OCI-LY1 (cell line): ENCODE measurements at regions not wholly inside any gene's neighbourhood (a gene's known extent, or its start where the extent isn't known, plus 50 kb on each side); places are given as distances from the start of the nearest gene placed in this dataset.

Experiments used
- H2AFZ ChIP-seq: fragments of 200-600 bp; sonication (generic), shearing (Covaris generic); 2 replicates; pipeline ENCODE4 v1.6.0; 2014; ENCODE audit warnings: antibody characterized with exemption, mild to moderate bottlenecking, low read length
- H3F3A ChIP-seq: fragments of 200-600 bp; sonication (generic), shearing (Covaris generic); 2 replicates; pipeline ENCODE4 v1.6.0; 2014; ENCODE audit warnings: mild to moderate bottlenecking, antibody characterized with exemption, low read length, moderate library complexity; ENCODE audit not compliant: insufficient read depth
- H3K27ac ChIP-seq: fragments of 200-600 bp; sonication (generic); 2 replicates; pipeline ENCODE4 v1.5.1; 2014; ENCODE audit warnings: low read length, mixed run types, mild to moderate bottlenecking, low read depth; ENCODE audit not compliant: poor library complexity, severe bottlenecking
- H3K27me3 ChIP-seq: fragments of 200-600 bp; sonication (generic); 2 replicates; pipeline ENCODE4 v1.6.0; 2014; ENCODE audit warnings: antibody characterized with exemption, mild to moderate bottlenecking, low read length, moderate library complexity; ENCODE audit not compliant: insufficient read depth
- H3K36me3 ChIP-seq: fragments of 200-600 bp; sonication (generic); 2 replicates; pipeline ENCODE4 v1.6.1; 2014; ENCODE audit warnings: mild to moderate bottlenecking, antibody characterized with exemption, low read length, moderate library complexity, mixed read lengths; ENCODE audit not compliant: insufficient read depth
- H3K4me1 ChIP-seq: fragments of 200-600 bp; sonication (generic); 2 replicates; pipeline ENCODE4 v1.5.1; 2014; ENCODE audit warnings: mild to moderate bottlenecking, low read length, moderate library complexity; ENCODE audit not compliant: insufficient read depth, severe bottlenecking
- H3K4me2 ChIP-seq: fragments of 200-600 bp; sonication (generic), shearing (Covaris generic); 2 replicates; pipeline ENCODE4 v1.6.1; 2014; ENCODE audit warnings: low read length
- H3K4me3 ChIP-seq: fragments of 200-600 bp; sonication (generic); 2 replicates; pipeline ENCODE4 v1.5.1; 2014; ENCODE audit warnings: low read length, low read depth, mild to moderate bottlenecking, mixed read lengths; ENCODE audit not compliant: poor library complexity, severe bottlenecking
- H3K79me2 ChIP-seq: fragments of 200-600 bp; shearing (Covaris generic); 2 replicates; pipeline ENCODE4 v1.6.1; 2016; ENCODE audit warnings: mixed run types, low read length, mixed read lengths; ENCODE audit not compliant: insufficient read depth
- H3K9ac ChIP-seq: fragments of 200-600 bp; sonication (generic), shearing (Covaris generic); 2 replicates; pipeline ENCODE4 v1.6.1; 2014; ENCODE audit warnings: mild to moderate bottlenecking, low read length, mixed read lengths
- H3K9me2 ChIP-seq: fragments of 200-600 bp; sonication (generic), shearing (Covaris generic); 2 replicates; pipeline ENCODE4 v1.6.1; 2014; ENCODE audit warnings: low read depth, mild to moderate bottlenecking, low read length, mixed read lengths
- H3K9me3 ChIP-seq: fragments of 200-600 bp; shearing (Covaris generic); 2 replicates; pipeline ENCODE4 v1.6.1; 2014; ENCODE audit warnings: low read length, mixed read lengths
- H4K20me1 ChIP-seq: fragments of 200-600 bp; sonication (generic), shearing (Covaris generic); 2 replicates; pipeline ENCODE4 v1.6.0; 2016; ENCODE audit warnings: mild to moderate bottlenecking, low read length; ENCODE audit not compliant: insufficient read depth
- CTCF ChIP-seq: fragments of 200-600 bp; sonication (generic), shearing (Covaris generic); IDR thresholded peaks from 2 replicates; pipeline ENCODE4 v1.5.1; 2017; ENCODE audit warnings: mild to moderate bottlenecking, antibody characterized with exemption, low read length, moderate library complexity, mixed read lengths
- EZH2 ChIP-seq: fragments of 200-600 bp; sonication (generic), shearing (Covaris generic); IDR thresholded peaks from 2 replicates; pipeline ENCODE4 v1.8.0; 2017; ENCODE audit warnings: borderline replicate concordance, mixed run types, mild to moderate bottlenecking, antibody characterized with exemption, low read length, moderate library complexity, mixed read lengths

DNA sequence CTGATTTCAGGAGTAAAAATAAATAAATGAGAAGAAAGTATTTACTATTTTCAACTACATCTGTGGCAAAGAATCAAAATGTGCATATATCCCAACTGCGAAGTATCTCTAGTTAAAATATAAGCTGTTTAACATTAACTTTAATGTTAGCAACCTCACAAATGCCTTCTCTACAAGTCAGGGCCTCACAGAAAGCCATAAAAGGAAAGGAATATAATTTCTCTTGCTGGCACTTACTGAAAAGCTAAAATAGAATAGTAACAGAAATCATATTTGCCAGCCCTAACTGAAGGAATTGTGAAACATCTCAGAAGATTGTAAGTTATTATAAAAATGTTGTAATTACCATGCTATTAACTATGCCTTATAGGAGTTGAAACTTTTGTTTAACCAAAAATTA, 65.1 kb upstream of the MBNL1 start:
- no peaks in the 10 kb centered on the region for H4K20me1 ChIP-seq
- H3K4me2 ChIP-seq = peak overlapping the region; percentile 83
- H3K27me3 ChIP-seq = no peaks in the 10 kb centered on the region
- no peak for TF ChIP-seq CTCF
- no peaks in the 10 kb centered on the region for H3K36me3 ChIP-seq
- peak overlapping the region; percentile 21 for H2AFZ ChIP-seq
- peak overlapping the region; percentile 93 for H3K27ac ChIP-seq
- H3F3A ChIP-seq = no peaks in the 10 kb centered on the region
- H3K79me2 ChIP-seq = no peaks in the 10 kb centered on the region
- H3K4me1 ChIP-seq = peaks cover 73% of the 10 kb centered on the region
- H3K4me3 ChIP-seq = peak overlapping the region; percentile 49
- no peaks in the 10 kb centered on the region for H3K9me3 ChIP-seq
- H3K9ac ChIP-seq = peak overlapping the region; percentile 65
- H3K9me2 ChIP-seq = no peaks in the 10 kb centered on the region

DNA sequence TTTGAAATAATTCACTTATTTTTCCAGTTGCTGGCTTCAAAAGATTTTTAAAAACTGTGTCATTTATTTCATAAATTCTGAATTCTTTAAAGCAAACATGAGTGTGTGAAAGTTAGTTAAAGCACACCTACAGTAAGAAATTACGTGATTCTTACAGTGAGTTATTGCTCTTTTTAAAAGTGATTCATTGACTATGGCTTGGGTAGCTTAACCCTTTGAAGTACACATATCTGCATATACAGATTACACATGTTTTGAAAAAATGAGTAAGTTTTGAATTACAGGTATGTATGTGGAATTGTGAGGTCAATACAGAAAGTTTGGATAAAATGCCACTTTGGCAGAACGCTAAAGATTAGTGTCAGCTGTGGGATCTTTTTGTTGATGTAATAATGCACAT, 64.5 kb upstream of the MBNL1 start:
- Histone ChIP-seq H3K9me2 (no peaks in the 10 kb centered on the region), H3K4me3 (peak overlapping the region; percentile 49), H3K4me2 (peak overlapping the region; percentile 83), H3F3A (no peaks in the 10 kb centered on the region), H3K9ac (peak overlapping the region; percentile 65), H2AFZ (peak overlapping the region; percentile 21), H3K9me3 (no peaks in the 10 kb centered on the region), H3K36me3 (no peaks in the 10 kb centered on the region), H4K20me1 (no peaks in the 10 kb centered on the region), H3K27ac (peak overlapping the region; percentile 93), H3K4me1 (peaks cover 68% of the 10 kb centered on the region), H3K27me3 (no peaks in the 10 kb centered on the region), H3K79me2 (no peaks in the 10 kb centered on the region)
- TF ChIP-seq EZH2 (no peak), CTCF (no peak)

DNA sequence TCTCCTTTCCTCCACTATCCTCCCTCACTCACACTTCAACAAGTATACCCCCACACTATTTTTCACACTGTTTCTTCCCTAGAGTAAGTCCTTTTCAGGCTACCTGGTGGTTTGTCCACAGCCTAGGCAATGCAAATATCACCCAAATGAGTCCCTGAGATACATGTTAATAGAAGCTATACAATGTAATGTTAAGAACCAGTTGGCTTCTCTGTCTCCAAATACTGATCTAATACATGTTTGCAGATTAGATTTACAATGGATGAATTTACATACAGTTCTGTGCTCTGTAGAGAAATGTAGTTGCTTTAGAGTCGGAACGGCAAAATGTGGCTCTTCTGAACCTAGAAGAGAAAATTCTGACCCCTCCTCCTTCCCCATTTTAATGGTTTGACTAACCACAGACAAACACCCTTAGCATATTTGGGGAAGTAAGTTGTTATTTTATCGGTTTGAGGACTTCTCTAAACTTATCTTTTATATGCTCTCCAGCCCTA, 63.6 kb upstream of the MBNL1 start:
- Histone ChIP-seq H4K20me1 (no peaks in the 10 kb centered on the region), H3F3A (no peaks in the 10 kb centered on the region), H3K27ac (peak overlapping the region; percentile 93), H3K27me3 (no peaks in the 10 kb centered on the region), H3K4me1 (peaks cover 59% of the 10 kb centered on the region), H3K79me2 (no peaks in the 10 kb centered on the region), H3K9ac (peak overlapping the region; percentile 65), H3K9me3 (no peaks in the 10 kb centered on the region), H3K9me2 (no peaks in the 10 kb centered on the region), H2AFZ (peak overlapping the region; percentile 46; the same call in 1 of the 2 replicates), H3K4me2 (peak overlapping the region; percentile 83), H3K4me3 (peak overlapping the region; percentile 49), H3K36me3 (no peaks in the 10 kb centered on the region)
- TF ChIP-seq CTCF (no peak), EZH2 (no peak)
